ENCODE measurements at regions not wholly inside any gene's neighbourhood (a gene's known extent, or its start where the extent isn't known, plus 50 kb on each side); places are given as distances from the start of the nearest gene placed in this dataset.

DNA sequence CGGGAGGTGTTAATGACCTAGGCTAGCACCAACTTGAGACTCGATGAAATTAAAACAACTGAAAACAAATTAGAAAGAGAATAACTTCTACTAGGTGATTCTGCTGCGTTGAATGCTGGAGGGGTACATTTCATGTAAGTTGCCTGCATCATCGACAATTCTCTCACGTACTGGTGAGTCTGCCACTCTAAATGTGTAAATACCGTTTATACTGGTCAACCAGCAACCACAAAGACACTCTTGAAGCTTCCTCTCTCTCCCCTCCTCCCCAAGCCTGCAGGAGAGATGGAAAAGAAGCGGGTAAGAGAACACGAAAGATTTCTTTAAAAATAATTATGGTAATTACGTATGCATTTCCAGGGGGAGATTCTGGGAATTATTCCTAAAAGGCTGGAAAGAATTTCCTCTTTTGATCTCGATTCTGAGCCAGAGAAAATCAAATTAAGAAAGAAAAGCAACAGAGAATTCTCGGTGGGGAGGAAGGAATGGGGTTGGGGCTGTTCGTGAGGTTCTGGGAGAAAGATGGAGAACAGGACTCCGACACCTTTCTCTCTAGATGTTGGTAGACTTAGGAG is 68.6 kb upstream of the MRTFB start:
- TF ChIP-seq, protein P1, sequence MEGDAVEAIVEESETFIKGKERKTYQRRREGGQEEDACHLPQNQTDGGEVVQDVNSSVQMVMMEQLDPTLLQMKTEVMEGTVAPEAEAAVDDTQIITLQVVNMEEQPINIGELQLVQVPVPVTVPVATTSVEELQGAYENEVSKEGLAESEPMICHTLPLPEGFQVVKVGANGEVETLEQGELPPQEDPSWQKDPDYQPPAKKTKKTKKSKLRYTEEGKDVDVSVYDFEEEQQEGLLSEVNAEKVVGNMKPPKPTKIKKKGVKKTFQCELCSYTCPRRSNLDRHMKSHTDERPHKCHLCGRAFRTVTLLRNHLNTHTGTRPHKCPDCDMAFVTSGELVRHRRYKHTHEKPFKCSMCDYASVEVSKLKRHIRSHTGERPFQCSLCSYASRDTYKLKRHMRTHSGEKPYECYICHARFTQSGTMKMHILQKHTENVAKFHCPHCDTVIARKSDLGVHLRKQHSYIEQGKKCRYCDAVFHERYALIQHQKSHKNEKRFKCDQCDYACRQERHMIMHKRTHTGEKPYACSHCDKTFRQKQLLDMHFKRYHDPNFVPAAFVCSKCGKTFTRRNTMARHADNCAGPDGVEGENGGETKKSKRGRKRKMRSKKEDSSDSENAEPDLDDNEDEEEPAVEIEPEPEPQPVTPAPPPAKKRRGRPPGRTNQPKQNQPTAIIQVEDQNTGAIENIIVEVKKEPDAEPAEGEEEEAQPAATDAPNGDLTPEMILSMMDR (IDR thresholded peaks at IDR 0.05; ENCODE audit: insufficient read depth, low read depth, low read length, missing control alignments) = no peak
- H3K4me3 ChIP-seq (ENCODE audit: low read length) = no peak overlapping the region
- DNase-seq (ENCODE audit: low read depth) = no peak

DNA sequence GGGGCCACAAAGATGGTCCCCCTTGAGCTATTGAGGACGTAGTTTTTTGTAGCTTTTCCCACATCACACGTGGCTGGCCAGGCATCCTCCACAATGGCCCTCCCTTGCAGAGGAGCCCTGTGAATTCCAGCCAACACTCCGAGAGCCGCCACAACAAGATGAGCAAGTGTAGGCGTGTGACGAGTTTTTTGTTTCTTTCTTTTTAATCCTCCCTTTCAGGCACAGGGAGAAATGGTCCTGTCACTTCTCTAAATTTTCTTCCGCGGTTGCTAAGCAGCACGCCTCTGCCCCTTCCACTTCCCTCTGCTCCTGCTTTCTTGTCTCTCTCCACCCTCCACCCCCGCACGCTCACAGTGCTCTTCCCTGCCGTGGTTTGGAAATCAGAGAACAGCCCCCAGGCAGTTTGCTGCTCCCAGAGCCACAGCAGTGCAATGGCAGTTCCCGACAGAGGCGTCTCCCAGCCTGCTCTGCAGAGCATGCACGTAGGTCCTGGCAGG is 68.0 kb upstream of the MRTFB start:
- no peak overlapping the region for H3K4me3 ChIP-seq (ENCODE audit: low read length)
- TF ChIP-seq, protein P1 (IDR thresholded peaks at IDR 0.05; ENCODE audit: insufficient read depth, low read depth, low read length, missing control alignments) = peak; percentile 30
- DNase-seq (ENCODE audit: low read depth) = peak; percentile 94

DNA sequence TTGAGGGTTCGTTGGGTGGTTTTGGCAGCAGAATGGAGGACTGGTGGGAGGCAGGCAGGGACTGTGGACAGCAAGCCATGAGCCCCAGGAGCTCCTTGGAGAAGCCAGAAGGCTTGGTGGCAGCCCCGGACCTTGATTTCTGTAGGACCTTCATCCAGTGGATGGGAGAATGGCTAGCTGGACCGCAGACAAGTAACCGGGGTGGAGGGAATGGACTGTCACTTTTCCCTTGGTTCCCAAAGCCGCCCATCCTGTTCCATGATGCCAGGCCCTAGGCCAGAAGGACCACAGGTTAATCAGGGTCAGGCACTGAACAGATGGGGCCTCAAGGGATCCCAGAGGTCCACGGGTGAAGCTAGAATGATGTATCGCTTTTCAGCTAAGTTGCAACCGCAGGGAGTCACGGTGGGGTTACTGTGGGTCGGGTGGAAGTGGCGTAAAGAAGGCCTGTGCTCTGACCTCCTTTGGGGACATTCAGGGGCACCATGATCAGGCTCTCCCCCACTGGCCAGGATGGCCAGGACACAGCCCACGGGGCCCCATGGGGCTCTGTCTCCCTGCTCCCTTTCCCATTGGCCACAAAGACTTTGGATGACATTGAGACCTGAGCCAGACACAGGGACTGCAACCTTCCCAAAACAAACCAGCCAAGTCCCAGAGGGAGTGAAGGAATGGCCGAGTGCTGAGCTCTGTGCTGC is 66.9 kb upstream of the MRTFB start:
- no peak overlapping the region for H3K4me3 ChIP-seq (ENCODE audit: low read length)
- no peak for DNase-seq (ENCODE audit: low read depth)

DNA sequence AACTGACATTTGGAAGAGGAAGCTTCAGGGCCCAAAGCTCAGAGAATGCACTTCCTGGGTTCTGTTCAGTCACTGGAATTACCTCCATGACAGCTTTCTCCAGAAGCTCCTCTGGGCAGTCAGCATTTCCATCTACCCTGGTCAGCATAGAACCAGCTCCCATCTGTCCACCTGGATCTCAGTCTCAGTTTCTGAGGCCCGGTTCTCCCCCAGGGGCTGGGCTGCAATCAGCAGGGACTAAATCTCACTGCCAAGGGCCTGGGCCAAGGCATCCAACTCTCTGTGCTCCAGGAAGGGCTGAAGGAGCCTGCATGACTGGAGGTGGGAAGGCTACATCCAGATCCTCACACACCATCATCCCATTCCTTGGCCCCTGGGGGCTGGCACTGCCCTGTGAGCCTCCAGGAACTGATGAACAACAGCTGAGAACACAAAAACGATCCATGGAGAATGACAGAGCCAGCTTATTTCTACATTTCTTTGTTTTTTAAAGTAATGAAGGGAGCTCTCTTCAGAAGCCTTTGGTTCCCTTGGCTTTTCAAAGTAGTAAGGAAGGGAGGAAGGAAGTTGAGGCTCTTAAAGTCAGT is 66.3 kb upstream of the MRTFB start:
- DNase-seq (ENCODE audit: low read depth) = no peak
- no peak overlapping the region for H3K4me3 ChIP-seq (ENCODE audit: low read length)
- TF ChIP-seq, protein P1 (IDR thresholded peaks at IDR 0.05; ENCODE audit: insufficient read depth, low read depth, low read length, missing control alignments) = no peak

More for the DNA sequence above, 66.9 kb upstream of the MRTFB start:
- TF ChIP-seq, protein P1 (IDR thresholded peaks at IDR 0.05; ENCODE audit: insufficient read depth, low read depth, low read length, missing control alignments) = no peak

DNA sequence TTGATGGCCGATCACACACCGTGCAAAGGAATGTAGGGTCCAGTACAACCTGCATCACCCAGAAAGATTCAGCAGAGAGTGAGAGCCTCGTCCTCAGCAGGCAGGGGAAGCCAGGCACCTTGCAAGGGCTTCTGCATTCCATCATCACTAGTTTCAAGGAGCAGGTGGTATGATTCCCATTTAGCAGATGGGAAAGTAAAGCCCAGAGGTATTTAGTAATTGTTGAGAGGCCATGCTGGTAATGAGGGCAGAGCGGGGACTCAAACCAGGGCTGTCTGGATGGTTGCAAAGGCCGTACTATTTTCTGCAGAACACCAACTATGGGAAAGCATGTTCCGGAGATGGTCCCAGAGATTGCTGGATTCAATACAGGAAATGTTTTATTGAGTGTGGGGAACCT is 65.8 kb upstream of the MRTFB start:
- no peak overlapping the region for H3K4me3 ChIP-seq (ENCODE audit: low read length)
- DNase-seq (ENCODE audit: low read depth) = no peak
- TF ChIP-seq, protein P1 (IDR thresholded peaks at IDR 0.05; ENCODE audit: insufficient read depth, low read depth, low read length, missing control alignments) = no peak

DNA sequence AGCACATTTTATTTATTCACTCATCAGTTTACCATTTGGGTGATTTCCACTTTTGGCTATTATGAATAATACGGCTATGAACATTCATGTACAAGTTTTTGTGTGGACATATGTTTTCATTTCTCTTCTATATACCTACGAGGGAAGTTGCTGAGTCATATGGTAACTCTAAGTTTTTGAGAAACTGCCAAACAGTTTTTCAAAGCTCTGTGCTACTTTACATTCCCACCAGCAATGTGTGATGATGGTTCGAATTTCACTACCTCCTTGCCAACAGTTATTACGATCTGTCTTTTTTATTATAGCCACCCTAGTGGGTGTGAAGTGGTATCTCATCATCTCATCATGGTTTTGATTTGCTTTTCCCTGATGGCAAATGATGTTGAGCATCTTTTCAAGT is 63.7 kb upstream of the MRTFB start:
- DNase-seq (ENCODE audit: low read depth) = peak; percentile 78
- H3K4me3 ChIP-seq (ENCODE audit: low read length) = no peak overlapping the region
- TF ChIP-seq, protein P1 (IDR thresholded peaks at IDR 0.05; ENCODE audit: insufficient read depth, low read depth, low read length, missing control alignments) = no peak

Measured in epithelial cell of esophagus (primary cell).